Stimulated activated CD4-positive, alpha-beta T cell treated with anti-CD3 and anti-CD28 coated beads, Interleukin-1b, Interleukin-23, amount 100 ng/mL, for 1 hour (primary cell): ENCODE measurements at regions not wholly inside any gene's neighbourhood (a gene's known extent, or its start where the extent isn't known, plus 50 kb on each side); places are given as distances from the start of the nearest gene placed in this dataset.

Experiments
- DNase-seq, 2 donors: peaks; one replicate each; pipeline ENCODE4 v3.0.0-alpha.2; 2020; ENCODE audit warnings: low read depth in 2 of 2

DNA sequence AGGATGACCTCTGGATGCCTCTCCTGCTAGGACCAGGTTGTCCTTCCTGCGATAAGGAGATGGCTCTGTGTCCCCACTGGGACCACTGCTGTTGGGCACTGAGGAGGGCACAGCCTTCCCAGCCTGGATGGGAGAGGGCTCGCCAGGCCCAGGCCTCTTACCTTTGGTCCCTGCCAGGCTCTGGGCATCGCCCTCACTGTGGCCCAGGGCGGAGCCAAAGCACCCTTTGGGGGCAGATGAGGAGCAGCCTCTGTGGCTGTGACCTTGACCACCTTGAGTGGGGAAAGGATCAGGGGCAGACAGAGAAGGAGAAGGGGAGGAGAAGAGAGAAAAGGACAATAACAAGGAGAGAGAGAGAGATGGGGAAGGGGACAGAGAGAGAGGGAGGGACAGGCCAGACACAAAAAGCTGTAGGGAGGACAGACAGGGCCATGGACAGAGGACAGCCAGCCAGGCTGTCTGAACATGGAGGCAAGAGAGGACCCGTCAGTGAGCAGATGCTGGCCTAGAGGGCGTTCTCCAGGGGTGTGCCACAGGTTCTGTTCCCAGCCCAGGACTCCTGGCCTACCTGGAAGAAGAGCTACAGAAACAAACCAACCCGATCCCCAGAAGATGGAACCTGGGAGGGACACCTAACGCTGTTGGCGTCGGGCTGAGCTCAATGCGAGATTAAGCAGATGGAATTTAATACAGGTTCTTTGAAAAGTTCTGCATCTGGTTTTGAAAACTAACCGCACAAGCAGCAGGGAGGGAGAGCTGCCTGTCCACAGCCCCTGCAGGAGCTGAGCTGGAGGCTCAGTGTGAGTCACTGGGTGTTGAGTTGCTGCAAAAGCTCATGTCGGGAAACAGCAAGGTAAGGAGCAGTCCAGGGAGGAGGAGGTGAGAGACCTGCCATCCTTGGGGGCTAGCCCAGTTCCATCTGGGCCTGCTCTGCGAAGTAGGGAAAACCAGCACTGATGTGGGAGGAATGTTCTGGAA lies 262.1 kb downstream of the PTPRU start:
- no peak for DNase-seq

DNA sequence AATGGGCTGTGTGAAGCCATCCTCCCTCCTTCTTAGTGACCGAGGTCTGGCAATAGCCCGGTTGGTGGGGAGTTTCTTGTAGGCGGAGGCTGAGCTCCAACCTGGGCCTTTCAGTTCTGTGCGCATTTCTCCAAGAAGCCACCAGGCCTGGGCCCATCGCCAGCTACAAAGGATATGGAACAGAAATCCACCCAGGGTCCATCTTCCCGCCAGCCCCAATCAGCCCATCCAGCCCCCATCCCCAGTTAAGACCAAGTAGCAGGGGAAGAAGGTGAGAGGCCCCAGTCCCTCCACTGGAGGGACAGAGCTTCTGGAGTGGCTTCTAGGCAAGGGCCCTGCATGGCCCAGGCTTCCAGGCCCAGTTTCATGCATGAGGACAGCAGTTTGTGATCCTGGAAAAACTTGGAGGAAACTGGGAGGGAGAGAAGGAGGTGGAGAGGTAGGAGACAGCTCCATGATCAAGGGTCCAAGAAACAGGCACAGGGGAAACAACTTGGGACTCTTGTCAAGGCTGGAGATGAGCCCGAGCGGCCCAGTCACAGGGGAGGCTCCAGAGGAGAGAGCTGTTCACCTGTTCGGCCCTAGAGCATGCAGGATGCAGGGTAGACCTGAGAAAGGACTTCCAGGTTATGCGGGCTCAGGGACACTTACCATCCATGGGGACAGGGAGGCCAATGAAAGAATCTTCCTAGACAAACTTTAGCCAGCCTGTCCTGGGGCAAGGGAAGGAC lies 261.2 kb downstream of the PTPRU start:
- DNase-seq = no peak

DNA sequence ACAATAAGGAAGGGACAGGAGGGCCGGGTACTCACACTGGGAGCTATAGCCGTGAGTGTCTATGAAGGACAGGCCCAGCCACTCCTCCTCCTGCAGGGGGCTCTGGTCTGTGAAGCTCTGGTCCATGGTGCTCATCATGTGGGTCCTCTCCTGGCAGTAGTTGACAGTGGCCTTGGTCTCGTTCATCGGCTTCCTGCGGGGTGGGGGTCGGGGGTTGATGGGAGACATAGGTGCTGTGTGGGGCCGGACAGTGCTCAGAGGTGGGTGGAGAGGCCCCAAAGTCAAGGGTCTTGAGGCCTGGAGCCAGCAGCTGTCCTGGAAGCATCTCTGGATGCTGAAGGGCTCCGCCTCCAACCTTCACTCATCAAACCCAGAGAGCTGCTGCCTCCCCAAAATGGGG lies 260.4 kb downstream of the PTPRU start:
- no peak for DNase-seq

DNA sequence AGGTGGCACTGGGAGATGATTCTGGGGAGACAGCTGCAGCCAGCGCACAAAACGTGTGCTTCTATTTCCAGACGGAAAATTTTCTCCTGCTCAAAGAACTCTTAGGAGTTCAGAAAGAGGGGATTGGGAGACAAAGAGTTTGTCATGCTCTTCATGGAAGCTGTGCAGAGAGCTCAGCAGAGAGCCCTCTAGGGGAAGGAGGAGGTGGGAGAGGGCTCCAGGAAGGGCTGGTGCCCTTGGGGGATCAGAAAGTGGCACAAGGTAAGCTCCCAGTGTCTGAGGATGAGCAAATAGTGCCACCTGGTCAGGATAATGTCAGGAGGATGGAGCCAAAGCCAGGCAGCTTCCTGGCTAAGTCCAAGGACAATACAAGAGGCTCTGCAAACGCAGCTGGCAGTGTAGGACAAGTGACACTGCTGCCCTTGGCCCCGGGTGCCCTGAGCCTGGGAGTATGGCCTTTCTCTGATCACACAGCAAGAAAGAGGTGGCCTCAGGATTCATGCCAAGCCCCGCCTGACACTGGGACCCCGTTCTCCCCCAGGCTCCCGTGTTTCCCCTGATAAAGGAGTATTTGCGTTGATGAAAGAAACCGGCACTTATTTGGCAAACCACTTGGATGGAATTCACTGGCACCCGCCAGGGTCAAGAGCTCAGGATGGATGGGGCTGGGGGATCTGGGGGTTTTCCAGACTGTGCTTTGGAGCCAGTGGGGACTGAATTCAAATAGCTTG lies 254.0 kb downstream of the PTPRU start:
- no peak for DNase-seq

DNA sequence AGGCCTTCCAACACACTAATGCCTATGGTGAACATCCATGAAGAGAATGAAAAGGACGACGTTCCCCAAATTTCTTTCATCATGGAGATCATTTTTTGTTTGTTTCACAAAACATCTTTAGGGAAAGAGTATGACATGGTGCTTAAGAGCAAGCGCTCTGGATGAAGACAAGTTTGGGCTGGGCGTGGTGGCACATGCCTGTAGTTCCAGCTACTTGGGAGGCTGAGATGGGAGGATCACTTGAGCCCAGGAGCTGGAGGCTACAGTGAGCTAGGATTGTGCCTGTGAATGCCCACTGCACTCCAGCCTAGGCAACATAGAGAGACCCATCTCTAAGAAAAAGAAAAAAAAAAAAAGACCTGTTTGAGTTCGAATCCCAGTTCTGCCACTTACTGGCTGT lies 253.1 kb downstream of the PTPRU start:
- no peak for DNase-seq

DNA sequence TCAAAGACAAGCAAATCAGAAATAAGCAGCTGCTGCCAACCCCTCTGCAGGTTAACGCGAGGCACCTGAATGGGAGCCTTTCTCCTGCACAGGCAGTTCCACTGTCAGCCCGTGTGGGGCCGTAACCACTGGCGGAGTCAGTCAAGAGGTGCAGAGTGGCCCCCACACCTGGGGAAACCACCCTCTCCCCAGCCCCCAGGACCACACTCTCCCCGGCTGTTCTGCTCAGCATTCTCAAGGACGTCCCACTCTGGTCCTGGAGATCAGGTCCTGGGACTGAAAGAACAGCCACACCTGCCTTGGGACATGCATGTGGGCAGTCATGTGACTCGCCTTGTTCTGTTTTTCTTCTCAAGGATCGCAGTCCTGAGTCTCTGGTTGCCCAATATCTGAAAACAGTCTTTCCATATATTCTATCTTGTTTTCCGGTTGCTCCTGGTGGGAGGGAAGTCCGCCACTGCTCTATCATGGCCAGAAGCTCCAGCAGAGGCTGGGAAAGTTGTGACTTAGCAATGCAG lies 252.5 kb downstream of the PTPRU start:
- no peak for DNase-seq

DNA sequence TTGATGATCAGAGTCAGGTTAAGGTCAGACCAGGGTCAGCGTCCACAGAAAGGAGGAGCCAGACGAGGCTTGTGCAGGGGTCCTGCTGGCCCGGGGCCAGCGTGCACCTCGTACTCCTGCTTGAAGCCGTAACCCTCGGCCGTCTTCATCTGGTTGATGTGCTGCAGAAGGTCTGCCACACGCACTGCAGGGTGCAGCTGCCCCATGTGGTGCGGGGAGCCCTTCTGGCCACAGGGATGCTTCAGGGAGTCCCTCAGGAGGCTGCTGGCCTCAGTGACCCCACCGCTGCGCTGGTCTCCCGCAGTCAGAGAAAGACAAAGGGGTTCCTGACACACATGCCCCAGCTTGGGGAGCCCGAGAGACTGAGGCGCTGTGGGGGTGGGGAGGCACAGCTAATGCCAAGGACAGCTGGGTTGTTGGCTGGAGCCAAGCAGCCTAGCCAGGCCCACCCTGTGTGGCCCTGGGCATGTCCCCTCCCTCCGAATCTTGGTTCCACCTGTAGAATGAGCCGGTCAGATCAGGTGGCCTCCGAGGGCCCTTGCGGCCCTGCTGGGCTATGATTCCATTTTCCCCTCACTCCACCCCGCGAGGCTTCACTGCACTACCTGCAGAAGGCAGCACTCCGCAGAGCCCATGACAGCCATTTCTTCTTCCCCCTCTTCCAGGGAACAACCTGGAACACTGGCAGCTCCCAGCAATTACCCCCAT lies 251.9 kb downstream of the PTPRU start:
- no peak for DNase-seq

DNA sequence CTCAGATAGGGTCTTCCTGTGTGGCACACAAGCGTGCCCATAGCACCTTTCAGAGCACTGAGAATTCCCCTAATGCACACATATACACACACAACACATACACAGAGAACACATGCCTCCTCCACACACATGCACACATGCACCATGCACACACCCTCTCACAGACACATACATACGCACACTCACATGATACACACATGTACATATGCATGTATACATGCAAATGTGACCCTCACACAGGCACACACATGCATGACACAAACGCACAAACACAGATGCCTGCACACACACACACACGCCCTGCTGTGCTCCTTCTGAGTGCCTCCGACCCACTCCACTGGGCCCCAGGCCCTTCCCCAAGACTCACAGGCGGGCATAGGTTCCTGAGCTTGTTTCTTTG lies 251.0 kb downstream of the PTPRU start:
- DNase-seq = no peak

DNA sequence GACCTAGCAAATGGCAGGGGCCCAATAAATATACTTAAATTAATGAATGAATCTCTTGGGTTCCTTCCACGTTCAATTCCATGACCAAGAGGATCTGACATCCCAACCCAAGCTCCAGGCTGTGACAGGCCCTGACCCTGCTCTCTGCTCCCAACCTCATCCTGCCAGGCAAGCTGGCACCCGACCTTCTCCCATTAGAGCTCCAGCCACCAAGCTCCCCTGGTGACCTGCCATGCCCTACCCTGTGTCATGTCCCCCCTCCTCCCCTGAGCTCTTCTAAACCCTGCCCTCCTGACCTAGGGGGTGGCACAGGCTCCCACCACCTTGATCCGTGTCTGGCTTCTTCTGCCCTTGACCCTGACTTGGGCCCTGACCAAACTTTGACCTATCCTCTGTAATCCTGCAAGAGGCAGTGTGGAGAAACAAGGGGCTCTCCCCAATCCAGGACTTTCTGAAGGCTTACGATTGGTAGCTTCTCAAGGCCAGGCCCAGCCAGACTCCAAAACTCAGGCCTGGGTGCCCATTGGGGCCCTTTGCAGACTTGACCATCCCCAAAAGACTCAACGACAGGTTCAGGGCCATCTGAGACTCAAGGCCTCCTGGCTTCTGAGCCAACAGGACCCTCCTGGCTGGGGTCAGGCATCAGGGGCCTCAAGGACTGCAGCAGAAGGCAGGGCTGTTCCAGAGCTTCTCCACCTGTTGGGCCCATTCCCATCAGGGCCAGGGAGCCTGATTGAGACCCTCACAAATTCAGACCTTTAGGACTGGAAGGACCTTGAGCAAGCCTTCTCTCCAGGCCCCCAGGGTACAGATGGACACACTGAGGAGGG lies 249.0 kb downstream of the PTPRU start:
- DNase-seq = no peak

DNA sequence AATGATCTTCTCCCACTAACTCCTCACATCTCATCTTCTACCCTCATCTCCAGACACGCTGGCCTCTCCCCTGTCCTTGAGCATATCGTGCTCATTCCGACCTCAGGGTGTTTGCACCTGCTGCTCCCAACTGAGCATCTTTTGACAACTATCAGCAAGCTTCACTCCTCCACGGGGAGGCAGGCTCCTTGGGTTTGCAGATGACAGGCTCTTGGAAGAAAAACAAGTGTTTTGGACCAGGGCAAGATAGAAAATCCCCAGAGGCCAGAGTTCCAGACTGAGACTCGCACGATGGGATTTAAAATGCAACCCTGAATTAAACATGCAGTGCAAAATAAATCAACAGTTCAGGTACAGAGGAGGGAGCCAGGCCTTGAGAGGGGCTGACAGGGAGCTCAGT lies 246.7 kb downstream of the PTPRU start:
- no peak for DNase-seq

DNA sequence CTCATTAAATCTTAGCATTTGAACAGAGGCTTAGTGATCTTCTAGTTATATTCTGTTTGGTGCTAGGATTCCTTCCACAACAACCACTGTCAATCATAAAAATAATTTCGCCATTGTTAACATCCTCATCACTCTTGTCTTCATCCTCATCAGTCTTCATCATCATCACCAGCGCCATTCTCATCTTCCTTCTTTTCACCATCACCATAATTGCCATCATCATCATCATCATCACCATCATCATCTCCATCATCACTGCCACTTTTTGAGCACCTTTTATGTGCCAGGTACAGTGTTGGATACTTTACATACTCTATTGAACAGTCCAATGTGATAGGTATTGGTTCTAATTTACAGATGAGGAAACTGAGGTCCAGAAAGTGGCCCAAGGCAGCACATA lies 245.7 kb downstream of the PTPRU start:
- no peak for DNase-seq

DNA sequence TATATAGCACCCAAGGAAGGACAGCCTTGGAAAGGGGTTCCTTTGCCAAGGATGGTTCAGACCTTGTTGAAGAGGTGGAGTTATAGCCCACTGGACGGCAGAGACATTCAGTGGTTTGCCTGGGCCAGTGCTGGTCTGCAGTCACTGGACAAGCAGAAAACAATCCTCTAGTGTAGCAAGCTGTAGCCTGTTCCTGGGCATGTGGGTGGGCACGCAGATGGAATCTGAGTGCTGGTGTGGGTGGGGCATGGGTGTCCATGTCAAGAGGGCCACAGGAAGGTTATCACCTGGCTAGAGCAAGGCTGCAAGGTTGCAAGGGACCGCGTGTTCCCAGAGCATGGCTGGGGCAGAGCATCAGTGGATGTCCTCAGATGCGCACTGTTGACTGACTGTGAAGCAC lies 244.7 kb downstream of the PTPRU start:
- no peak for DNase-seq

DNA sequence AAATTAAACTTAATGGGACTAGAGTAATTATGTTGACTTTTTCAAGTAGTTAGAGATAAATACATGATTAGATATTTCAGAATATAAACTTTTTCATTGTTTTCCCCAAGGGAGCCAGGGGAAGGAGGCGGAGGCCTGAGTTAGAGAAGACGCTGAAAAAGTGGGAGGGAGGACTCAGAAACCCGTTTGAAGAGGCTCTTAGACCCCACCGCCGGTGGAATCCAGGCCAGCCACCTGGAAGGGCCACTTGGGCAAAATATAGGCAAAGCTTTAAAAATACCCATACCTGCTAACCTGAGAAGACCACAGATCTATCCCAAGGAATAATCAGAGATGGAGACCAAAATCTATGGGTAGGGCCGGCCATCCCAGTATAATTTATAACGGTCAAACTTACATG lies 242.6 kb downstream of the PTPRU start:
- no peak for DNase-seq

DNA sequence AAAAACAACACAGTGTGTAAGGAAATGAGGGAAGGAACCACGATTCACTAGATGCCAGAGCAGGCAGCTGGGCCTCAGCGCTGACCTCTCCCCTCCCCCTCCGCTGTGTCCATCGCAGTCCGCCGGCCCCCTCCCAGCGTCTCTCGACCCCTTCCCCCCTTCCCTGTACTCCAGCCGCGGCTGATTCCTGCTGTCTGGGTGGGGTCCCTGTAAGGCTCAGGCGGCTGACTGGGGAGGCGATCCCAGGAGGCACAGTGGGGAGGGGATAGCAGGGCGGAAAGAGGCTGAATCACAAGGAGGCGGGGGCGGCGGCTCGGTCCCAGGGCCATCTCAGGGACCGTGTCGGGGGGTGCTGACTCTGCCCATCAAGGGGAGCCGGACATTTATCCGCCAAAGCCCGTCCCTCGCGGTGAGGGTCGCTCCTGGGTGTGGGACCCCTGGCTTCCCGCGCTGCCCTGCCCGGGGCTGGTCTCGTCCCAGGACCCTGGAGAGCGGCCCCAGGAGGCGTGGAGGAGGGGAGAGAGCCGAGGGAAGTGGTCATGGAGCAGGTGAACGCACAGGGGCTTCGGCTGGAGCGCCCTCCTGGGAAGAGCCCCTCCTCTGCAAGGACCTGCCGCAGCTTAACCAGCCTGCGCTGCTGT lies 241.9 kb downstream of the PTPRU start:
- DNase-seq = no peak

DNA sequence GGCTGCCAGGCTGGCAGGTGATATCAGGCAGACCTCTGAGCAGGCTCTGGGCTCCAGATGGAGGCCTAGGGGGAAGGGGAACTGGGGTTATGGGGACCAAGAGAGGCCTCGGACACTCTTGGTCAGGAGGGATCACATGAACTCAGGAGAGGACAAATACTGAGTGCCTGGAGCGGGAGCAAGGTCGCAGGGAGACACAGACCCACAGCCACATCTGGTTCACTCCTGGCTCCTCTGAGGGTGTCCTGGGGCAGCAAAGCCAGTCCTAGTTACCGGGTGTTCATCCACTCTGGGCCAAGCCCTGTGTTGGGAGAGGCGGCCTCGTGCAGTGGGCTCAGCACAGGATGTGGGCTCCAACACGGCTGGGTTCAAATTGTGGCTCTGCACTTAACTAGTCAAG lies 239.0 kb downstream of the PTPRU start:
- DNase-seq = no peak

DNA sequence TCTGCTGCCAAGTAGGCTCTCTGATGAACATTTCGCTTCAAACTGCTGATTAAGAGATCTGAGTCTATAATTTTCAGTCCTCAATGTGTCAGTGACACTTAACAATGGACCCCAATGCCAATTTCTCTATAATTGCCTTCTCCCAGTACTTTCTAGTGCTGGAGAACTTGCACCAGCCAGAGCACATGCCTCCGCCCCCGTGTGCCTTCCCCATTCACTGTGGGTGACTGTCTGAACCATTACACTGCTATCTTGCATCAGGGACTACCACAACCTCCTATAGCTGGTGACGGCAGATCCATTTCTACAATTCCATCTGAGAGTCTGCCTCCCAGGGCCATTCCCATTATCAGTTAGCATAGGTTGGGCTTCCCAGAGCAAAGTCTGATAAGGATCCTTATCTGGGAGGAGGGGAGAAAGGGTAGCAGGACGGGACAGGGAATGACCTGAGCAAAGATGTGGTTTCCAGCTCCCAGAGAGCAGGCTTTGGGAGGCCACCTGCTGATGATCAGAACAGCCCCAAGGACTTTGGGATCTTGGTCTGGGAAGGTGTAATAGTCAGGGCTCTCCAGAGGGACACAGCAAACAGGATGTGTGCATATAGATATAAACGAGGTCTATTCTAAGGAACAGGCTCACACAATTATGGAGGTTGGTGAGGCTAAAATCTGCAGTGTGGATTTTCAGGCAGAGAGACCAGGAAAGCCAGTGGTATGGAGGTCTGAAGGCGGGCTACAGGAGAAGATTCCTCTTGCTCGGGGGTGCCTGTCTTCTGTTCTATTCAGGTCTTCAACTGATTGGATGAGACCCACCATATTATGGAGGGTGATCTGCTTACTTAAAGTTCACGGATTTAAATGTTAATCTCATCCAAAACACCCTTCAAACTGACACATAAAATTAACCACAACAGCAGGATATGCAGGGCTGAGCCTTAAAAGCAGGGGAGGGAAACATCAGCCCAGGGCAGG lies 238.2 kb downstream of the PTPRU start:
- no peak for DNase-seq

DNA sequence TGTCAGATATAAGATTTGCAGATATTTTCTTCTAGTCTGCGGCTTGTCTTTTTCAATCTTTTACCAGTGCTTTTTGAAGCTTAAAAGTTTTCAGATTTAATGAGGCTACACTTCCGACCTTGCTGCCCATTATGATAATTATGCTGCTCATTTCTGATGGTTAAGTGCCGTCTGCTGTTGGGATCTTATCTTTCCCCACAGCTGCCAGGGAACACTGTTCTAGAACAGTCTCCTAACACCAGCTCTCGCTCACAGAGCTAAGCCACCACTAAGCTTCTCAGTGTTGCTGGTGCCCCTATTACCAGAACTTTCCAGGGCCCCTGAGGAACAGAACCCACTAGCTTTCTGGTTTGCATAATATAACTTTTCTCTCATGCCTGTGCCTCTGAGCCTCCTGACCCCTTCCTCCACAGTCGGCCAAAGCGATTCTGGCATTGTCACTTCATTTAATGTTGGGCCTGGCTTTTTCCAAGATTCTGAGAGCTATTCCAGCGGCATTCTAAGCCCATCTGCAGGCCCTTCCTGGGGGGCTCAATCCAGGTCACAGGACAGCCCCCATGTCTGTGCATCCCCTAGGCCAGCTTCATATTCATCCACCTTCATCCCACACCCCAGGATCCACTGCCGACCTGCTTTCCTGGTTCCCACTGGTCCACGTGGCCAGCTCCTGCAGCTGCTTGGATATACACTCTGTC lies 237.0 kb downstream of the PTPRU start:
- DNase-seq = no peak
